ENCODE measurements at regions not wholly inside any gene's neighbourhood (a gene's known extent, or its start where the extent isn't known, plus 50 kb on each side); places are given as distances from the start of the nearest gene placed in this dataset.

GRCh38 chr1:60984062-60984799, 98.1 kb upstream of the NFIA start:
- no peak for DNase-seq

- DNase-seq, result no peak
These were observed 98.7 kb upstream of the NFIA start for GRCh38 chr1:60983701-60984061.

GRCh38 chr1:60982539-60982938, 99.8 kb upstream of the NFIA start:
- no peak for DNase-seq

- no peak for DNase-seq
These were observed 101.0 kb upstream of the NFIA start for GRCh38 chr1:60981357-60981756.

- peak; percentile 16 to 31 for DNase-seq
These were observed 103.7 kb upstream of the NFIA start for GRCh38 chr1:60978421-60979357.

GRCh38 chr1:60977661-60978060, 104.7 kb upstream of the NFIA start:
- DNase-seq, result no peak

GRCh38 chr1:60974524-60975372, 107.6 kb upstream of the NFIA start:
- no peak for DNase-seq

GRCh38 chr1:60973668-60974067, 108.7 kb upstream of the NFIA start:
- no peak for DNase-seq

GRCh38 chr1:60972841-60973364, 109.5 kb upstream of the NFIA start:
- DNase-seq, result no peak

- no peak for DNase-seq
These were observed 111.0 kb upstream of the NFIA start for GRCh38 chr1:60971330-60971729.

GRCh38 chr1:60969971-60970509, 112.3 kb upstream of the NFIA start:
- DNase-seq, result peak in 1 of 2 donors; percentile 5

- no peak for DNase-seq
These were observed 117.0 kb upstream of the NFIA start for GRCh38 chr1:60965280-60965854.

- no peak for DNase-seq
These were observed 119.0 kb upstream of the NFIA start for GRCh38 chr1:60963167-60963940.

GRCh38 chr1:60960891-60961461, 121.4 kb upstream of the NFIA start:
- no peak for DNase-seq

- no peak for DNase-seq
These were observed 122.7 kb upstream of the NFIA start for GRCh38 chr1:60959701-60960100.

- DNase-seq, result no peak
These were observed 124.4 kb upstream of the NFIA start for GRCh38 chr1:60958001-60958400.

- DNase-seq, result no peak
These were observed 125.8 kb upstream of the NFIA start for GRCh38 chr1:60956520-60956919.

- DNase-seq, result no peak
These were observed 129.7 kb upstream of the NFIA start for GRCh38 chr1:60952612-60953111.

- DNase-seq, result no peak
These were observed 131.9 kb upstream of the NFIA start for GRCh38 chr1:60950224-60951063.

- no peak for DNase-seq
These were observed 132.5 kb upstream of the NFIA start for GRCh38 chr1:60949826-60950197.

Measured in CD4-positive, alpha-beta T cell treated with Interleukin-1 beta for 1 hour (primary cell).